GM23338 (cell line): ENCODE measurements at regions not wholly inside any gene's neighbourhood (a gene's known extent, or its start where the extent isn't known, plus 50 kb on each side); places are given as distances from the start of the nearest gene placed in this dataset.

Source experiments
- ATAC-seq: fragments of 200-7000 bp; cut with Tn5 transposase; 3 replicates; pipeline ENCODE4 v1.9.1; 2020
- DNase-seq: peaks from one replicate; pipeline ENCODE4 v3.0.0-alpha.2; 2015; ENCODE audit warnings: low spot score
- H2AFZ ChIP-seq: fragments of 200-600 bp; sonication (generic); 2 replicates; pipeline ENCODE4 v1.8.0; 2016; ENCODE audit warnings: antibody characterized with exemption, mild to moderate bottlenecking, moderate library complexity
- H3F3A ChIP-seq: fragments of 200-600 bp; sonication (generic); replicated peaks from 2 replicates; pipeline ENCODE4 v1.8.0; 2017; ENCODE audit warnings: antibody characterized with exemption, mixed run types, low read depth
- H3K27ac ChIP-seq: fragments of 200-600 bp; sonication (generic); 2 replicates; pipeline ENCODE4 v1.6.1; 2016; ENCODE audit warnings: low read depth
- H3K27me3 ChIP-seq: fragments of 200-600 bp; sonication (generic); 2 replicates; pipeline ENCODE4 v1.8.0; 2016; ENCODE audit warnings: mild to moderate bottlenecking, mixed run types, moderate library complexity; ENCODE audit not compliant: insufficient read depth
- H3K36me3 ChIP-seq: fragments of 200-600 bp; sonication (generic); 2 replicates; pipeline ENCODE4 v1.8.0; 2016; ENCODE audit warnings: mild to moderate bottlenecking; ENCODE audit not compliant: insufficient read depth
- H3K4me1 ChIP-seq: fragments of 200-600 bp; sonication (generic); 2 replicates; pipeline ENCODE4 v1.8.0; 2016; ENCODE audit warnings: mild to moderate bottlenecking, moderate library complexity; ENCODE audit not compliant: insufficient read depth
- H3K4me2 ChIP-seq: fragments of 200-600 bp; sonication (generic); 2 replicates; pipeline ENCODE4 v1.7.1; 2017; ENCODE audit warnings: mixed run types
- H3K4me3 ChIP-seq: fragments of 200-600 bp; sonication (generic); 2 replicates; pipeline ENCODE4 v1.6.1; 2016; ENCODE audit warnings: mixed run types
- H3K79me2 ChIP-seq: fragments of 200-600 bp; sonication (generic); replicated peaks from 2 replicates; pipeline ENCODE4 v1.8.0; 2017; ENCODE audit warnings: mild to moderate bottlenecking; ENCODE audit not compliant: insufficient read depth
- H3K9me2 ChIP-seq: fragments of 200-600 bp; sonication (generic); 2 replicates; pipeline ENCODE4 v1.8.0; 2017; ENCODE audit not compliant: insufficient read depth
- H4K20me1 ChIP-seq: fragments of 200-600 bp; sonication (generic); replicated peaks from 2 replicates; pipeline ENCODE4 v1.8.0; 2017; ENCODE audit warnings: mild to moderate bottlenecking; ENCODE audit not compliant: insufficient read depth
- H3K27ac Mint-ChIP-seq: 2 replicates; pipeline ENCODE4 v1.8.0; 2020; ENCODE audit warnings: inconsistent platforms, mild to moderate bottlenecking, moderate library complexity, mixed read lengths
- H3K27me3 Mint-ChIP-seq: 3 replicates; pipeline ENCODE4 v1.8.0; 2022; ENCODE audit warnings: low read depth, mild to moderate bottlenecking, moderate library complexity, mixed read lengths, inconsistent platforms; ENCODE audit not compliant: insufficient read depth, poor library complexity
- H3K36me3 Mint-ChIP-seq: 3 replicates; pipeline ENCODE4 v1.8.0; 2021; ENCODE audit warnings: low read depth, mild to moderate bottlenecking, inconsistent platforms, moderate library complexity, mixed read lengths
- H3K4me1 Mint-ChIP-seq: 3 replicates; pipeline ENCODE4 v1.8.0; 2020; ENCODE audit warnings: mild to moderate bottlenecking, inconsistent platforms, mixed read lengths
- H3K4me3 Mint-ChIP-seq: 3 replicates; pipeline ENCODE4 v1.8.0; 2021; ENCODE audit warnings: moderate library complexity, mild to moderate bottlenecking, inconsistent platforms, mixed read lengths
- H3K9me3 Mint-ChIP-seq: 3 replicates; pipeline ENCODE4 v1.8.0; 2020; ENCODE audit warnings: moderate library complexity, mild to moderate bottlenecking, inconsistent platforms, mixed read lengths
- CTCF ChIP-seq, 2 experiments: fragments of 200-600 bp in 1 of 2; sonication (generic) in 1 of 2; conservative IDR thresholded peaks; 2 replicates each; pipeline versions ENCODE4 v1.5.1 to v1.6.1; 2016 to 2017; ENCODE audit warnings: antibody characterized with exemption in 2 of 2, low read depth in 2 of 2, mild to moderate bottlenecking in 2 of 2, moderate library complexity in 1 of 2
- JUNB ChIP-seq: IDR thresholded peaks from one replicate; pipeline ENCODE4 v1.6.1; 2016; ENCODE audit warnings: antibody characterized with exemption; ENCODE audit not compliant: unreplicated experiment
- ZNF462 ChIP-seq: fragments of 250-450 bp; sonication (Bioruptor Pico); IDR thresholded peaks from 2 replicates; pipeline ENCODE4 v1.5.0; 2020; ENCODE audit warnings: mild to moderate bottlenecking, moderate library complexity

- no peak for TF ChIP-seq ZNF462 (CRISPR knock-in tag)
These were observed 314.7 kb upstream of the DACH1 start (continued) for GRCh38 chr13:72181661-72182060.

- Mint-ChIP-seq H3K9me3 (no peaks in the 10 kb centered on the region), H3K27ac (no peak overlapping the region; the same call in 1 of the 2 replicates), H3K36me3 (no peaks in the 10 kb centered on the region), H3K4me1 (no peaks in the 10 kb centered on the region), H3K4me3 (no peak overlapping the region), H3K27me3 (peaks cover 4% of the 10 kb centered on the region)
- DNase-seq (peak; percentile 25), ATAC-seq (peak; percentile 56)
- Histone ChIP-seq H3K27me3 (no peaks in the 10 kb centered on the region), H3K36me3 (no peaks in the 10 kb centered on the region), H3K4me3 (no peak overlapping the region), H3K79me2 (no peaks in the 10 kb centered on the region), H3K9me2 (no peaks in the 10 kb centered on the region), H3K4me1 (peaks cover 3% of the 10 kb centered on the region; the same call in 1 of the 2 replicates), H3K4me2 (no peak overlapping the region), H2AFZ (peak overlapping the region; percentile 5; the same call in 1 of the 2 replicates), H3K27ac (no peak overlapping the region), H3F3A (no peaks in the 10 kb centered on the region), H4K20me1 (no peaks in the 10 kb centered on the region)
- TF ChIP-seq JUNB (no peak), ZNF462 (CRISPR knock-in tag) (no peak), CTCF (conservative IDR thresholded peaks at IDR 0.05; ENCODE audit: low read depth in 2 of 2) (peak; percentile 20 to 41; a peak in 3 of 4 replicates)
These were observed 313.4 kb upstream of the DACH1 start for GRCh38 chr13:72180253-72180952.
